Dermis blood vessel endothelial cell (primary cell): ENCODE measurements at regions not wholly inside any gene's neighbourhood (a gene's known extent, or its start where the extent isn't known, plus 50 kb on each side); places are given as distances from the start of the nearest gene placed in this dataset.

Experiments
- DNase-seq: peaks from one replicate; pipeline ENCODE4 v3.0.0; 2010

DNA sequence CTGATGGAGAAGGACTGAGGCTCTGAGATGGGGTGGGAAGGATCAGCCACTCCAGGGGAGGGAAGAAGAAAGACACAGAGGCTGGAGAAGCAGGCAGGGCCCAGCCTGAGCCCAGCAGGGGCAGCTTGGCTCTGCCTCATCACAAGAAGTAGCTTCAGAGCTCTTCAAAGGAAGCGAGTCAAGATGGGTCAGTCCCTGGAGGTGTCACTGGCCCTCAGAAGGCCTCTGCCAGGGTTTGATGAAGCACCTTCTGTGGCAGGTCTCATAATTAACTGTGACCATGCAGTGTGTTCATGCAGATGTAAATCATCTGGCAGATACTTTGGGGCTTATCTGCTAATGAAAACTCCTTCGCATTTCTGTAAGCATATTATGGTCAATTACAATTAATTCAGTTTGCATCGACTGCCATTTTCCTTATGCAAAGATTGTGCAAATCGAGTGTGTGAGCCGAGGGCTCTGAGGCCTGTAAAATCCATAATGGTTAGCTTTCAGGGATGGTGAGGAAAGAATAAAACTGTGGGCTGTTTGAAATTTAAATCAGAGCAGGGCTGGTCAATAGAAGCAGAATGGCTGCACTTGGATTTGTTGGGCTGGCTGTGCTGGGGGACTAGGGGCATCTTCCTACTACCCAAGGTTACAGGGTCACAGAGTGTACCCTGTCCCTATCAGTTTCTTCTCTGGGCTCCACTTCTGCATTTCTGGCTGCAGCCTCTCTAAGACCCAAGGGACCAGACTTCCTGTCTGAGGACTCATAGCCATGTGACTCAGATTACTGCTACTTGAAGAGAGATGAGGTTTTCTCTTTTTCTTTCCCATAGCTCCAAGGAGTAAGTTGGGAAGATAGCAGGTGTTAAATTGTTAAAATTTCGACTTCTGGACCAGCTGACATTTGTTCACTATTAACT, 376.6 kb downstream of the DHX35 start:
- DNase-seq: no peak

DNA sequence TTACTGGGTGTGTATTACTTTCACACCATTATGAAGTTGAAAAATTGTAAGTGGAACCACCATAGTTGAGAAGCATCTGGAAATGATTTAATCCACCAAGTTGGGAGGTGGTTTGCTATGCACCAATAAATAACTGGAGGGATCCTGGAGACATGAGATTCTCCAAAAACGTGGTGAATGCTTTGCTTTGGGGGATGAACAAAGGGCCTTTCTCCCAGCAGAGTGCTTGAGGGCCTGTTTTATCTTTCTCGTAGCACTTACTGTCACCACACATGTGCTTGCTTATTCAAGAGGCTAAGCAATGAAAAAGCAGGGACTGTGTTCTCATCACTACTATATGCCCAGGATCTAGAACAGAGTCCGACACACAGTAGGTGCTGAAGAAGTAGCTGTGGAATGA, 371.1 kb downstream of the DHX35 start:
- DNase-seq: no peak

DNA sequence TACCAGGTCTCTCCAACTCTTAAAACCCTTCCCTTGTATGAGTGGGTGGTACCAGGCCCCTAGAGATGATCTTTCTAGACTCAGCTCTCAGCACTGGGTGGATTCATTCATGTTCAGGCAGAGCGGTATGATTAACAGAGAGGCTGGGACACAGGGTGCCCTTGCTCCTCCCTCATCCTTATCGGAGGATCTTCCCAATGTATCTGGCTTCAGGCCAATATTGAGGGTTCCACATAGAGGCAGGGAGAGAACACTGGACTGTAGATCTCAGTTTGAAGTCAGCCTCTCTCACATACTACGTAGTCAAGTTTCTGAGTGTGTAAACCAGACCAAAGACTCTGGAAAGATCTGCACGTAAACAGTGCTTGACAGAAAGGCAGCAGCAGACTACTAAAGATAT, 366.2 kb downstream of the DHX35 start:
- DNase-seq: no peak

DNA sequence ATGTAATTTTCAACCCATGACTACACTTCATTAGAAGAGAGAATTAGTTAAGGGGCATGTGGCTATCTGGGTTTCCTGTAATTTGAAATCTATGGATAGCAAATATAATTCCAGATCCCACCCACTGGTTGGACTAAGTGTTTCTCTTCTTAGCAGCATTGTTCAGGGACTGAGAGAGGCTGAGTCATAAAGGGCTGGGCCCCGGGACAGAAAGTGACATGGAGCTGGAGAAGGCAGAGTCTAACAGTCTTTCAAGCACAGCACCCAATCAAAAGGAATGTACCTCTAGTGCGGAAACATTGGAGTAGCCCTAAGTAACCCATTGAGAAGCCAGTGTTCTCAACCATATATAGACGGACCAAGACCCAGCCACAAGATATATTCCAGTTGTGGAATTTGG, 363.9 kb downstream of the DHX35 start:
- DNase-seq: no peak

- no peak for DNase-seq
These were observed 356.8 kb downstream of the DHX35 start for GRCh38 chr20:39318911-39319310.

DNA sequence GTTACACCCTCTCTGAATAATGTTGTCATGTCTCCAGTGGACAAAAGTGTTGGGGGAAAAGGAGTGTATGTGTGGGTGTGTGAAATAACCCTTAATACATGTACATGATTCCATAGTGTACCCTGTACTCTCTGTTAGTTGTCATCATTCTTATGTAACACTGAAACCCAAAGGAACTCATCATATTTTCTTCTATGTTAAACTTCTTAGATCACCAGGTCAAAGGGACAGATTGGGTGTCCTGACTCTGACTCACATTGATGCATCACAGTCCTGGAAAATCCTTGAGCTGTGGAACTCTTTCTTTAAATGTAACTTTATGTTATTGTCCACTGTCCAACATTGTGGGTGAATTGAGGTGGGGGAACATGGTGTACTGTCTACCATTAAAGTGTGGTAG, 350.5 kb downstream of the DHX35 start:
- DNase-seq: no peak

DNA sequence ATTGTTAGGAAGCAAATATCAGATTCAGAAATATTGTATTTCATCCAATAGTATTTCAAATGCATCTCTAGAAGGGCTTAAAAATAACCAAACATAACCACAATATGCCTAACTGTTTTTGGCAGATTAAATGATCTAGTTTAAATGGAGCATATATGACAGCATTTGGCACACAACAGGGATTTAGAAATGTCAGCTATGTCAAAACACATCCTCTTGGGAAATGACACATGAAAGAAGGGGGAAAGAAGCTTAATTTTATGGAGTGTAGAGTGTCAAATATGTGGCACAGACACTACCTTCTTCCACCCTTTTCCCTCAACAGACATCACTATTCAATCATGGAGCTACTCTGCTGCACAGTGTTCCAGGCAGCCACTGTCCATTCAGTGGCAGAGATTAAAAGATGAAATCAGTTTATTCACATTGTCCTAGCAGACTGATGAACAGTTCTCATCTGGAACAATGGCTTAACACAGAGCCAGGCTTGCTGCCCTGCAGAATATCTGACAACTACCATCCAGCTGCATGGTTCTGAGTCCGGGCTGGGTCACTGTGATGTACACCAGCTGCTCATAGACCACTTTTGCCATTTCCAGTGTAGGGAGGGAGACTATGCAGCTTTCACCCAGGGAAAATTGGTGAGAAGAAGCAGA, 349.8 kb downstream of the DHX35 start:
- no peak for DNase-seq

GRCh38 chr20:39310363-39310995, 348.3 kb downstream of the DHX35 start:
- DNase-seq: no peak

DNA sequence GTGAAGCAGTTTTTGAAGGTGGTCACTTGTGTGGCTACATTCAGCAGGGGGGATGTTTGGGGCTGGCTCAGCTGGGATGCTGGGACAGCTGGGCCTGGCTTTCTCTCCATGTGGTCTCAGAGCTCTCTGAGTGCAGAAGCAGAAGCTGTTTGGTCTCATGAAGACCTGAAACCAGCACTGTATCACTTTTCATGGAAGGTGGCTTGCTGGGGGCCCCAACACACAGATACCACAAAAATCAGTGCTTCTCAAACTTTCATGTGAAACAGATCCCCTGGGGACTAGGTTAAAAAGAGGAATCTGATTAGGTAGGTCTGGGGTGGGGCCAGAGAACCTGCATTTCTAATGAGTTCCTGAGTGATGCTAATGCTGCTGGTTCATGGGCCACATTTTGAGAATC, 347.3 kb downstream of the DHX35 start:
- no peak for DNase-seq

- no peak for DNase-seq
These were observed 340.2 kb downstream of the DHX35 start for GRCh38 chr20:39302312-39302711.

DNA sequence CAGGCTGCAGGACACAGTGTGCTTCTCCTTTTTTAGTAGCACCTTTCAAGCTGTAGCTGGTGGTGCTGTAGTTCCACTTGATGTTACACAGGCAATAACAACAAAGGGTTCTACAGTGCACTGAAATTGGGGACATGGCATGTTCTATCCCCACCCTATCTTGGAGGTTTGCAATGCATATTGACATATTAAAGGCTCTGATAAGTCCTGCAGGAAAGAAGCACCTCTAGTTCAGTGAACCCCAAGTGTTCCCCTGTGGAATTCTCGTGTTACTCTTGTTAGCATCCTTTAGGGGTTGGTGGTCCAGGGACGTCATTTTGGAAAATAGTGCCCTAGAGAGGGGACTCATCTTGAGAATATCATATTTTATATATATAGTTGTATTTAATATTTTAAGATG, 337.6 kb downstream of the DHX35 start:
- no peak for DNase-seq

- no peak for DNase-seq
These were observed 336.7 kb downstream of the DHX35 start for GRCh38 chr20:39298571-39299506.

DNA sequence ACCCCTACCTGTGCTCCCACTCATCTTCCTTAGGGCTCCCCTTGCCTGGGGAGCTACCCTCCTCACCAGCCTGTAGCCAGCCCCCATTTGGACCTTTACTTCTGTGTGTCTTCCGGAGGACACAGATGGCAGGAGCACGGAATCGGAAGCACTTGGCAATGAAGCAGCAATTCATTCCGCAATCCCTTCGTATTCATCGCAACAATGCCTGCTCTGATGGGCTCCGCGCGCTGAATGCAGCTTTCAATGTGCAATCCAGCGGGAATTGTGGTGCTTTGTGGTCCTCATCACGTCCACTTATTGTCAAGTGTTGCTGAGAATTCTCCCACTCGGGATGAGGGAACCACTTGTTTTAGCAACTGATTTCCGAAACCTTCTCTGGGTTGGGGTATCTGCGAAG, 336.0 kb downstream of the DHX35 start:
- DNase-seq: no peak

DNA sequence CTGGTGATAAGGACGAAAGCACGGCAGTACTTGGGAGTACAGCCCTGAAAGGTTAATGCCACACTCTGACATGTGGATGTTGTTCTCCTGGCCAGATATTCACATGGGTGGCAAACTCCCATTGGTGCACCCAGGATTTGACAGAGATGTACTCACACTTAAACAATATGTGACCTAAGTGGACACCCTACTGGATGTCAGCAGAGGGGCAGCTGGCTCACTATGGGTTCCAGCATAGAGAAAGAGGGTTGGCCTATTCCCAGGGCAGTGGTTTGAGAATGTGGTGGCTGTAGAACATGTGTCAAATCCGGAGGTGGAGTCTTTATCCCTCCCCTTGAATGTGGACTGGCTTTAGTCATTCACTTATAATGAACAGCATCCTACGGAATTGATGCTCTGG, 333.2 kb downstream of the DHX35 start:
- no peak for DNase-seq

- DNase-seq: no peak
These were observed 332.1 kb downstream of the DHX35 start for GRCh38 chr20:39294137-39294725.

DNA sequence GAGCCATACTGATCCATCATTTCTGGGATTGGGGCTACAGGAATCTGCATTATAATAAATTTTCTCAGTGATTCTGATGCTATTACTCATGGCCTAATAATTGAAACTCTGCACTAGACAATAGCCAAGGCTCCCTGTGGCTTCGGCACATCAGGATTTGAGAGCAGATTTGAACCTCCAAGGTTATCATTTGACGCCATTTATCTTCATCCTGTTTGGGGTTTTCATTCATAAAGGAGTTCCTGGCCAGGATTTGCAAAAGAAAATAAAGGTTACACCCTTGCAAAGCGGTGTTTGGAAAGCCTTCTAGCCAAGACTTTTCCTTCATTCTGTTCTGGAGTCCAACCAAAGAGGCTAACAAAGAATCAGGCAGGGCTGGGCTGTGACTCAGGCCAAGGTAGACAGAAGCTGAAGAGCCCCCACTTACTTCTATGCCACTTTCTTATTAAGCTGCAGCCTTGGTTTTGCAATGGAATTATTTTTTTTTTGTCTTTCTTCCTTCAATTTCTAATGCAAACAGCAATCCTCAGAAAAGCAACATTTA, 330.1 kb downstream of the DHX35 start:
- DNase-seq: no peak

DNA sequence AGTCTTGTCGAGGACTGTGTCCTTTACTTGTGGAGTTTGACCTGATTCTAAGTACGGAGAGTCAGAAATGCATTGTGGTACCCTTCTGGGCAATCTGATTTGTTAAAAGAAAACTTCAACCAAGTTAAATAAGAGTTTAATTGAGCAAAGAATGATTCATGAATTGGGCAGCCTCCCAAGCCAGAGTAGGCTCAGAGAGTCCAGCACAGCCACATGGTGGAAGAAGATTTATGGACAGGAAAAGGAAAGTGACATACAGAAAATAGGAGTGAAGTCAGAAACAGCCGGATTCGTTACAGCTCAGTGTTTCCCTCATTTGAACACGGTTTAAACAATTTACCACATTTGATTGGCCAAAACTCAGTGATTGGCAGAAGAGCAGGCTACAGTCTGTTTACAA, 329.2 kb downstream of the DHX35 start:
- DNase-seq: no peak

DNA sequence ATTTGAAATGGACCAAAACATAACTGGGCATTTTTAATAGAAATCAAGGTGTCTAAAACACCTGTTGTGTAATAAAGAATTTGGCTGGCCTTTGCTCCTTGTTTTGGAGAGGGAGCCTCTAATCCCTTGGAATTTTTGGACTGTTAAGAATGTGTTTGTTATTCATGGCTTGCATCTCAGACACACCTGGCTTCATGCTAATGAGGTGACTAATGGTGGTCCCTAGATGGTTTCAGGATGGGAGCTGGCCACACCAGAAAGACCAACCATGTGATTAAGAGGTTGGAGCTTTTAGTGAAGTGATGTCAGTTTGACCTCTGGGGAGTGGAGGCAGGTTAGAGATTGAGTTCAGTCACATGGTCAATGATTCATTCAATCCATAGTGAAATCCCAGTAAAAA, 328.4 kb downstream of the DHX35 start:
- no peak for DNase-seq

- DNase-seq: no peak
These were observed 327.7 kb downstream of the DHX35 start for GRCh38 chr20:39289831-39290230.

GRCh38 chr20:39289316-39289715, 327.2 kb downstream of the DHX35 start:
- peak; percentile 11 for DNase-seq

GRCh38 chr20:39283464-39283863, 321.3 kb downstream of the DHX35 start:
- DNase-seq: no peak

GRCh38 chr20:39282619-39283092, 320.5 kb downstream of the DHX35 start:
- DNase-seq: no peak
